BE2C (cell line): ENCODE measurements at regions not wholly inside any gene's neighbourhood (a gene's known extent, or its start where the extent isn't known, plus 50 kb on each side); places are given as distances from the start of the nearest gene placed in this dataset.

Experiments
- DNase-seq: peaks from one replicate; pipeline ENCODE4 v3.0.0-alpha.2; 2020
- H3K27me3 ChIP-seq: fragments of 250-450 bp; sonication (Bioruptor Pico); 2 replicates; pipeline ENCODE4 v1.5.1; 2020; ENCODE audit warnings: mild to moderate bottlenecking
- H3K36me3 ChIP-seq: fragments of 250-450 bp; sonication (Bioruptor Pico); 2 replicates; pipeline ENCODE4 v1.5.1; 2020; ENCODE audit warnings: mild to moderate bottlenecking
- H3K4me1 ChIP-seq: fragments of 250-450 bp; sonication (Bioruptor Pico); 2 replicates; pipeline ENCODE4 v1.5.1; 2020
- H3K4me3 ChIP-seq: 2 replicates; pipeline ENCODE4 v1.5.1; 2011; ENCODE audit warnings: low read depth, low read length
- H3K9me3 ChIP-seq: fragments of 250-450 bp; sonication (Bioruptor Pico); 2 replicates; pipeline ENCODE4 v1.5.1; 2020
- TF ChIP-seq, protein P1 (sequence below): IDR thresholded peaks from 2 replicates; pipeline ENCODE4 v1.5.1; 2012; ENCODE audit warnings: mild to moderate bottlenecking, low read depth, low read length

DNA sequence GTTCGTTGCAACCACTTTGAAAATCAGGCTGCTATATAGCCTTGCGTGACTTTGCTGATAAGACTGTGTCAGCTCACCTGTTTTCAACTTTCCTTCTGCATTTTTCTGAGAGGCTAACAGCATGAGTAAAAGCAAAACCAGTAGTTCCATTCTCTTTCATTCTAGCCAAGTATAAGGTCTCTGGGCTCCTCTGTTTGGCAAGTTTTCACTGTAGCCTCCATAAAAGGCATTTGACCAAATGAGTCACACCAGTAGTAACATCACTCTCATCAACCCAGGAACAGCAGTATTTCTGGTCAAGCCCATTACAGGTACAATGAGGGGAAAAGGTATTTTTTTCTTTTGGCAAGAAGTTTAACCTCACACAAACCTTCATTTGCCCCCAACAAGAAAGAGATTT, 1149.8 kb upstream of the MIR17HG start:
- no peaks in the 10 kb centered on the region; the same call in none of the 2 replicates for H3K4me1 ChIP-seq
- DNase-seq: no peak
- TF ChIP-seq, protein P1, sequence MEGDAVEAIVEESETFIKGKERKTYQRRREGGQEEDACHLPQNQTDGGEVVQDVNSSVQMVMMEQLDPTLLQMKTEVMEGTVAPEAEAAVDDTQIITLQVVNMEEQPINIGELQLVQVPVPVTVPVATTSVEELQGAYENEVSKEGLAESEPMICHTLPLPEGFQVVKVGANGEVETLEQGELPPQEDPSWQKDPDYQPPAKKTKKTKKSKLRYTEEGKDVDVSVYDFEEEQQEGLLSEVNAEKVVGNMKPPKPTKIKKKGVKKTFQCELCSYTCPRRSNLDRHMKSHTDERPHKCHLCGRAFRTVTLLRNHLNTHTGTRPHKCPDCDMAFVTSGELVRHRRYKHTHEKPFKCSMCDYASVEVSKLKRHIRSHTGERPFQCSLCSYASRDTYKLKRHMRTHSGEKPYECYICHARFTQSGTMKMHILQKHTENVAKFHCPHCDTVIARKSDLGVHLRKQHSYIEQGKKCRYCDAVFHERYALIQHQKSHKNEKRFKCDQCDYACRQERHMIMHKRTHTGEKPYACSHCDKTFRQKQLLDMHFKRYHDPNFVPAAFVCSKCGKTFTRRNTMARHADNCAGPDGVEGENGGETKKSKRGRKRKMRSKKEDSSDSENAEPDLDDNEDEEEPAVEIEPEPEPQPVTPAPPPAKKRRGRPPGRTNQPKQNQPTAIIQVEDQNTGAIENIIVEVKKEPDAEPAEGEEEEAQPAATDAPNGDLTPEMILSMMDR: no peak

DNA sequence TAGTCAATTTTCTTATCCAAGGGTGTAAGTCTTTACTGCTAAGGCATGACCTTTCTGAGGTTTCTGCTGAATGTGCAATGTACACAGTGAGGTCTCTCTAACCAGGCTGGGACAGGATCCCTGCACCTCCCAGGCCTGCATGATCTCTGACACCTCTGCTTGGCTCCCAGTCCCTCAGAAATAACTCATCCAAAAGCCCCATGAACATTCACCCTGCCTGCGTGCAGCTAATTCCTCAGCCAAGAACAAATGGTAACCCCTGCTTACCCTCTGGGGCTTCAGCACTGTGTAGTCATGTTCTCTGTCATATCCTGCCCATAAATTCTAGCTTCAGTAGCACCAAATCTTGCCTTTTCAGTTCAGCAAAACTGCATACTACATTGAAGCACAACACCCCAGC, 1146.3 kb upstream of the MIR17HG start:
- Histone ChIP-seq H3K4me3 (no peak overlapping the region), H3K4me1 (no peaks in the 10 kb centered on the region; the same call in none of the 2 replicates), H3K27me3 (no peaks in the 10 kb centered on the region), H3K9me3 (no peaks in the 10 kb centered on the region), H3K36me3 (no peaks in the 10 kb centered on the region)
- DNase-seq: no peak
- TF ChIP-seq, protein P1: no peak

More for the DNA sequence above, 1149.8 kb upstream of the MIR17HG start:
- no peak overlapping the region for H3K4me3 ChIP-seq
- H3K36me3 ChIP-seq: no peaks in the 10 kb centered on the region
- no peaks in the 10 kb centered on the region for H3K27me3 ChIP-seq
- H3K9me3 ChIP-seq: no peaks in the 10 kb centered on the region

DNA sequence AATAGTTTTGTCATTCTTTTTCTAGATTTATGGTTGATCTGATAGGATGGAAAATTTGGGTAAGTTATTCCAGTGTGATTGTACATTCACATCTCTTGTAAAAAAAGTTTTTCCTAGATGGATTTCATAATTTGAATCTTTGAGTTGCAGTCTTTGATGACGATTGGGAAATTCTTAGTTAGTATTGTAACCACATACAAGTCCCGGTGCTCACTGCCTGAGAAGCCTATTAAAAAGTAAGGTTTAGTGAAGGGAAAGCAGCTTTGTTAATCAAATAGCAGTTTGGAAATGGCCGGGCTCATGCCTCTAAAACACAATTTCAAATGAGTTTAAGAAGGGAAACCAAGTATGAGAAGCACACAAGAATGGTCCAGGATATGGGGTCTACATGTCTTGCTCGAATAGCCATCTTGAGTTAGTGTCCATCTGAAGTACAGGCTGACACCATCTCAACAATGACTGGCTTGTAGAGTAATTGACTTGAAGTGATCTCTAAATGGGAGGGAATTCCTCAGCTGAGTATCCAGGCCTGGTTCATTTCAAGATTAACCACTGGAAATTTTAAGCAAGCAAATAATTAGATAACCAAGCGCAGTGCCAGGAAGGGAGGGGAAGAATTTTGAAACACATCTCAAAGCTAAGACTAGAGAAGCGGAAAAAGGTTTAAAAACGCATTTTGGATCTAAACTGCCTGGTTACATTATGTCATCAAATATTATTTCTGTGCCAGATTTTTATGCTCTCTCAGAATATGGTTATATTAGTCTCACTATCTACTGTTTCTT, 1145.6 kb upstream of the MIR17HG start:
- DNase-seq: no peak
- TF ChIP-seq, protein P1: no peak
- no peaks in the 10 kb centered on the region for H3K27me3 ChIP-seq
- no peaks in the 10 kb centered on the region for H3K9me3 ChIP-seq
- H3K36me3 ChIP-seq: no peaks in the 10 kb centered on the region
- H3K4me3 ChIP-seq: no peak overlapping the region
- H3K4me1 ChIP-seq: no peaks in the 10 kb centered on the region; the same call in none of the 2 replicates

DNA sequence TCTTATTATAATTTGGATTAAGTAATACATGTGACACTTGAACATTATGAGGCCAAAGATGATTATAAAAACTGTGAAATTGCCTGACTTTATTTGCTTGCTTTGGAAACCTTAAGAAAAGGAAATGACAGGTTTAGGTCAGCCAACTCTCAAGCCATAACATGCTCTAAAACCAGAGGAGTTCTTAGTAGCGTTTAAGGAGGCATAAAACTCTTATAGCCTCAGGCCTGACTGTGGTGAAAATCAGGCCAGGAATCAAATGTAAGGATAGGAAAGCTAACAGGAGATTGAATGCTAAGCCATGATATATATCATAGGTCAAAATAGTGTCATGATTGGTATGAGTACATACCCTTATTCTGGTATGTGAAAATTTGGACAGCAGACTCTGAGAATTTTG, 1142.4 kb upstream of the MIR17HG start:
- Histone ChIP-seq H3K27me3 (no peaks in the 10 kb centered on the region), H3K4me3 (no peak overlapping the region), H3K4me1 (no peaks in the 10 kb centered on the region; the same call in none of the 2 replicates), H3K36me3 (no peaks in the 10 kb centered on the region), H3K9me3 (no peaks in the 10 kb centered on the region)
- TF ChIP-seq, protein P1: no peak
- DNase-seq: no peak

DNA sequence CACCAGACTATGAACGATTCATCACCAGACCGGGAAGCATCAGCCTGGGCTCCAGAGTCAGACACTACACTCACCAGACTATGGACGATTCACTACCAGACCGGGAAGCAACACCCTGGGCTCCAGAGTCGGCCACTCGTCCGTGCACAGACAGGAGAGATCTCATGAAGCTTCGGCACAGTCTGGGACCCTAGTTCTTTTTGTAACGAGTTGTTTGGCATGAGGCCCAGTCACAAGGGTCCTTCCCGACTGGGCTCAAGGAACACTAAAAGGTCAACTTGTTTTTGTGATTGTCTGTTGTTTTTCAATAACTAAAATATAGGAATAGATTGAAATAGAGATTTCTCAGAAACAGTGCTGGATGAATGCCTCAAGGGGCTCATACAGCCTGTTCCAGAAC, 1141.6 kb upstream of the MIR17HG start:
- no peaks in the 10 kb centered on the region; the same call in none of the 2 replicates for H3K4me1 ChIP-seq
- DNase-seq: no peak
- H3K36me3 ChIP-seq: no peaks in the 10 kb centered on the region
- H3K4me3 ChIP-seq: no peak overlapping the region
- no peaks in the 10 kb centered on the region for H3K27me3 ChIP-seq
- TF ChIP-seq, protein P1: no peak
- no peaks in the 10 kb centered on the region for H3K9me3 ChIP-seq

DNA sequence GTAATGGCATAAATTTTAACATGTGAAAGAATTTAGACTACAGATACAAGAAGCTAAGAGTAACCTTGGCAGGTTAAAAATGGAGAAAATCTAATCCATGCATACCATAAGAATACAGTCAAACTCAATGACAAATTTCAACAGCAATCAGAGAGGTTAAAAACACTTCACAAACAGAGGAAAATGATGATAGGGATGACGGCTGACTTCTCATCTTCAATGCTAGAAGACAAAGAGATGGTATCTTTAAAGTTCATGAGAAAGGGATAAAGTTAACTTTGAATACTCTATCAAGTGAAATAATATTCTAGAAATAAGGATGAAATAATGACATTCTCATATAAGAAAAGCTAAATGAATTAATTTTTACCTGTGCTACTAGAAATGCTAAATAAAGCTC, 1130.2 kb upstream of the MIR17HG start:
- no peak for DNase-seq
- TF ChIP-seq, protein P1: no peak
- Histone ChIP-seq H3K4me1 (no peaks in the 10 kb centered on the region), H3K9me3 (no peaks in the 10 kb centered on the region; the same call in 1 of the 2 replicates), H3K27me3 (no peaks in the 10 kb centered on the region), H3K36me3 (no peaks in the 10 kb centered on the region), H3K4me3 (no peak overlapping the region)
